ENCODE measurements at regions not wholly inside any gene's neighbourhood (a gene's known extent, or its start where the extent isn't known, plus 50 kb on each side); places are given as distances from the start of the nearest gene placed in this dataset.
"Not testable (repeated sequence)": the region's sequence is repeated elsewhere in the genome, so short reads cannot be mapped to it uniquely, and the experiment has no call there.

GRCh38 chr1:232859216-232859615 is 54.0 kb downstream of the MAP10 start:
- FAIRE-seq: no peak
- DNase-seq (ENCODE audit: insufficient read length, low spot score): no peak
- no peak for TF ChIP-seq CTCF (IDR thresholded peaks at IDR 0.05; ENCODE audit: insufficient read depth, missing control alignments)

GRCh38 chr1:232861107-232861506 is 55.9 kb downstream of the MAP10 start:
- no peak for DNase-seq (ENCODE audit: insufficient read length, low spot score)
- peak; percentile 69 for FAIRE-seq
- TF ChIP-seq CTCF (IDR thresholded peaks at IDR 0.05; ENCODE audit: insufficient read depth, missing control alignments): no peak

GRCh38 chr1:232863544-232864275 is 58.5 kb downstream of the MAP10 start:
- peak; percentile 100 for FAIRE-seq
- no peak for TF ChIP-seq CTCF (IDR thresholded peaks at IDR 0.05; ENCODE audit: insufficient read depth, missing control alignments)

GRCh38 chr1:232865102-232865931 is 60.1 kb downstream of the MAP10 start:
- DNase-seq (ENCODE audit: insufficient read length, low spot score) (no peak), FAIRE-seq (peak; percentile 72)
- TF ChIP-seq CTCF (IDR thresholded peaks at IDR 0.05; ENCODE audit: insufficient read depth, missing control alignments): no peak

More at GRCh38 chr1:232863544-232864275, 58.5 kb downstream of the MAP10 start:
- DNase-seq (ENCODE audit: insufficient read length, low spot score): no peak

GRCh38 chr1:232868793-232869491 is 63.7 kb downstream of the MAP10 start:
- no peak for TF ChIP-seq CTCF (IDR thresholded peaks at IDR 0.05; ENCODE audit: insufficient read depth, missing control alignments)
- DNase-seq (ENCODE audit: insufficient read length, low spot score) (no peak), FAIRE-seq (peak; percentile 6)

- not testable (repeated sequence) for FAIRE-seq; DNase-seq (ENCODE audit: insufficient read length, low spot score)
These were observed 66.2 kb downstream of the MAP10 start for GRCh38 chr1:232871291-232871969.

- TF ChIP-seq CTCF (IDR thresholded peaks at IDR 0.05; ENCODE audit: insufficient read depth, missing control alignments): no peak
- FAIRE-seq: peak; percentile 84
- no peak for DNase-seq (ENCODE audit: insufficient read length, low spot score)
These were observed 67.1 kb downstream of the MAP10 start for GRCh38 chr1:232872284-232872683.
